ENCODE measurements at regions not wholly inside any gene's neighbourhood (a gene's known extent, or its start where the extent isn't known, plus 50 kb on each side); places are given as distances from the start of the nearest gene placed in this dataset.

DNA sequence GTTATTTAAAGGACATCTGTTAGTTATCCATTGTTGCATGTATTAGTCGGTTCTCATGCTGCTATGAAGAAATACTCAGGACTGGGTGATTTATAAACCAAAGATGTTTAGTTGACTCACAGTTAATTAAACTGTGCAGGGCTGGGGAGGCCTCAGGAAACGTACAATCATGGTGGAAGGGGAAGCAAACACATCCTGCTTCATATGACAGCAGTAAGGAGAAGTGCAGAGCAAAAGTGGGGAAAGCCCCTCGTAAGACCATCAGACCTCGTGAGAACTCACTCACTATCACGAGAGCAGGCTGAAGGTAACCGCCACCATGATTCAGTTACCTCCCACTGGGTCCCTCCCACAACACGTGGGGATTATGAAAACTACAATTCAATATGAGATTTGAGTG is 2064.1 kb downstream of the MAT2B start:
- Histone ChIP-seq H3K27me3 (ENCODE audit: control insufficient read depth in 4 of 4, insufficient read depth in 4 of 4, low read length in 3 of 4) (no peaks in the 10 kb centered on the region), H3K27ac (ENCODE audit: low read depth in 1 of 2, low read length in 2 of 2) (no peak overlapping the region), H3K9ac (ENCODE audit: low read depth in 1 of 2, low read length in 2 of 2) (no peak overlapping the region), H3K9me3 (ENCODE audit: control insufficient read depth in 4 of 4, low read length in 3 of 4) (no peaks in the 10 kb centered on the region), H3K4me1 (ENCODE audit: control insufficient read depth in 4 of 4, insufficient read depth in 4 of 4, low read length in 3 of 4) (no peaks in the 10 kb centered on the region), H3K4me3 (ENCODE audit: low read depth in 1 of 3, low read length in 3 of 3) (no peak overlapping the region), H3K36me3 (ENCODE audit: control insufficient read depth in 4 of 4, insufficient read depth in 3 of 4, low read depth in 1 of 4, low read length in 3 of 4) (no peaks in the 10 kb centered on the region)
- whole genome bisulfite sequencing = 65% methylated on average over 7 of the region's 7 CpGs
- TF ChIP-seq RAD21 (IDR thresholded peaks at IDR 0.05) = no peak
- TF ChIP-seq JUND (IDR thresholded peaks at IDR 0.05) = no peak
- no peak for TF ChIP-seq SP1 (IDR thresholded peaks at IDR 0.05)
- TF ChIP-seq RXRA (IDR thresholded peaks at IDR 0.05) = no peak
- no peak for TF ChIP-seq FOXA2 (IDR thresholded peaks at IDR 0.05)
- no peak for TF ChIP-seq HNF4G (IDR thresholded peaks at IDR 0.05)
- no peak for TF ChIP-seq FOXA1 (IDR thresholded peaks at IDR 0.05)
- no peak for TF ChIP-seq TAF1 (conservative IDR thresholded peaks at IDR 0.05)
- TF ChIP-seq, protein P1, sequence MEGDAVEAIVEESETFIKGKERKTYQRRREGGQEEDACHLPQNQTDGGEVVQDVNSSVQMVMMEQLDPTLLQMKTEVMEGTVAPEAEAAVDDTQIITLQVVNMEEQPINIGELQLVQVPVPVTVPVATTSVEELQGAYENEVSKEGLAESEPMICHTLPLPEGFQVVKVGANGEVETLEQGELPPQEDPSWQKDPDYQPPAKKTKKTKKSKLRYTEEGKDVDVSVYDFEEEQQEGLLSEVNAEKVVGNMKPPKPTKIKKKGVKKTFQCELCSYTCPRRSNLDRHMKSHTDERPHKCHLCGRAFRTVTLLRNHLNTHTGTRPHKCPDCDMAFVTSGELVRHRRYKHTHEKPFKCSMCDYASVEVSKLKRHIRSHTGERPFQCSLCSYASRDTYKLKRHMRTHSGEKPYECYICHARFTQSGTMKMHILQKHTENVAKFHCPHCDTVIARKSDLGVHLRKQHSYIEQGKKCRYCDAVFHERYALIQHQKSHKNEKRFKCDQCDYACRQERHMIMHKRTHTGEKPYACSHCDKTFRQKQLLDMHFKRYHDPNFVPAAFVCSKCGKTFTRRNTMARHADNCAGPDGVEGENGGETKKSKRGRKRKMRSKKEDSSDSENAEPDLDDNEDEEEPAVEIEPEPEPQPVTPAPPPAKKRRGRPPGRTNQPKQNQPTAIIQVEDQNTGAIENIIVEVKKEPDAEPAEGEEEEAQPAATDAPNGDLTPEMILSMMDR (IDR thresholded peaks at IDR 0.05; ENCODE audit: low read depth, low read length, missing input control) = no peak
- no peak for TF ChIP-seq MAX (IDR thresholded peaks at IDR 0.05)
- DNase-seq (ENCODE audit: low spot score) = no peak

DNA sequence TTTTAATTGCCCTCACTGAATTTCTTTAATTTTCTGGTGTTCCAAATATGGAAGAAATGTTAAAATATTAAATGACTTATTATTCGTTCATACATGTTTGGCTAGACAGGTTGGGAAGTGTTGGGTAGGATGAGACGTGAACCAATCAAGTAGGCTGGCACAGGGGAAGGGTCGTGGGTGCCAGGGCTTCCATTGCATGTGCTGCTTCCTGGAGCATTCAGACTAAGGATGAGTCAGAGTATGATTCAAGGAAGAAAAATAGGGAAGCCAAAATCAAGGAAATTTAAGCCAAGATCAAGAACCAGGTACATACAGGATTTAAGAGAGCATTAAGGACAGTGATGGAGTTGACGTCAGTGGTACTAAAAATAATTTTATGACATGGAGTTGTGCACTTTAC is 2068.0 kb downstream of the MAT2B start:
- WGBS = 60% methylated on average over 4 of the region's 4 CpGs

GRCh38 chr5:165574100-165574499 is 2068.7 kb downstream of the MAT2B start:
- WGBS = 46% methylated on average over 2 of the region's 2 CpGs
- TF ChIP-seq FOXA1 (IDR thresholded peaks at IDR 0.05) = no peak
- TF ChIP-seq, protein P1 (IDR thresholded peaks at IDR 0.05; ENCODE audit: low read depth, low read length, missing input control) = no peak
- TF ChIP-seq YY1 (IDR thresholded peaks at IDR 0.05) = no peak
- TF ChIP-seq ZBTB33 (IDR thresholded peaks at IDR 0.05) = no peak
- TF ChIP-seq HNF4G (IDR thresholded peaks at IDR 0.05) = no peak
- no peak for TF ChIP-seq JUND (IDR thresholded peaks at IDR 0.05)
- TF ChIP-seq HNF4A (conservative IDR thresholded peaks at IDR 0.05) = no peak
- no peak for TF ChIP-seq EGR1 (IDR thresholded peaks at IDR 0.05; ENCODE audit: low read depth in 2 of 2)
- no peak for TF ChIP-seq TAF1 (conservative IDR thresholded peaks at IDR 0.05)
- no peak for TF ChIP-seq FOXA2 (IDR thresholded peaks at IDR 0.05)
- TF ChIP-seq RXRA (IDR thresholded peaks at IDR 0.05) = no peak
- no peak for TF ChIP-seq NR2F2 (IDR thresholded peaks at IDR 0.05)
- TF ChIP-seq, protein P2, sequence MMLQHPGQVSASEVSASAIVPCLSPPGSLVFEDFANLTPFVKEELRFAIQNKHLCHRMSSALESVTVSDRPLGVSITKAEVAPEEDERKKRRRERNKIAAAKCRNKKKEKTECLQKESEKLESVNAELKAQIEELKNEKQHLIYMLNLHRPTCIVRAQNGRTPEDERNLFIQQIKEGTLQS (IDR thresholded peaks at IDR 0.05) = no peak

More for the DNA sequence above, 2068.0 kb downstream of the MAT2B start:
- H3K27me3 ChIP-seq (ENCODE audit: control insufficient read depth in 4 of 4, insufficient read depth in 4 of 4, low read length in 3 of 4) = no peaks in the 10 kb centered on the region
- TF ChIP-seq FOXA2 (IDR thresholded peaks at IDR 0.05) = no peak
- no peak for TF ChIP-seq RXRA (IDR thresholded peaks at IDR 0.05)
- TF ChIP-seq, protein P2 (IDR thresholded peaks at IDR 0.05) = no peak
- TF ChIP-seq ZBTB33 (IDR thresholded peaks at IDR 0.05) = no peak
- H3K9me3 ChIP-seq (ENCODE audit: control insufficient read depth in 4 of 4, low read length in 3 of 4) = no peaks in the 10 kb centered on the region
- H3K36me3 ChIP-seq (ENCODE audit: control insufficient read depth in 4 of 4, insufficient read depth in 3 of 4, low read depth in 1 of 4, low read length in 3 of 4) = no peaks in the 10 kb centered on the region
- no peaks in the 10 kb centered on the region for H3K4me1 ChIP-seq (ENCODE audit: control insufficient read depth in 4 of 4, insufficient read depth in 4 of 4, low read length in 3 of 4)
- no peak overlapping the region for H3K4me3 ChIP-seq (ENCODE audit: low read depth in 1 of 3, low read length in 3 of 3)
- H3K9ac ChIP-seq (ENCODE audit: low read depth in 1 of 2, low read length in 2 of 2) = no peak overlapping the region
- DNase-seq (ENCODE audit: low spot score) = no peak
- H3K27ac ChIP-seq (ENCODE audit: low read depth in 1 of 2, low read length in 2 of 2) = no peak overlapping the region

More at GRCh38 chr5:165574100-165574499, 2068.7 kb downstream of the MAT2B start:
- H3K4me3 ChIP-seq (ENCODE audit: low read depth in 1 of 3, low read length in 3 of 3) = no peak overlapping the region
- no peak overlapping the region for H3K9ac ChIP-seq (ENCODE audit: low read depth in 1 of 2, low read length in 2 of 2)
- H3K4me1 ChIP-seq (ENCODE audit: control insufficient read depth in 4 of 4, insufficient read depth in 4 of 4, low read length in 3 of 4) = no peaks in the 10 kb centered on the region
- H3K27ac ChIP-seq (ENCODE audit: low read depth in 1 of 2, low read length in 2 of 2) = no peak overlapping the region
- no peak for DNase-seq (ENCODE audit: low spot score)
- no peaks in the 10 kb centered on the region for H3K9me3 ChIP-seq (ENCODE audit: control insufficient read depth in 4 of 4, low read length in 3 of 4)
- no peaks in the 10 kb centered on the region for H3K36me3 ChIP-seq (ENCODE audit: control insufficient read depth in 4 of 4, insufficient read depth in 3 of 4, low read depth in 1 of 4, low read length in 3 of 4)
- no peaks in the 10 kb centered on the region for H3K27me3 ChIP-seq (ENCODE audit: control insufficient read depth in 4 of 4, insufficient read depth in 4 of 4, low read length in 3 of 4)

All from liver (tissue), 8 donors.